OCI-M2 (cell line): ENCODE measurements at regions not wholly inside any gene's neighbourhood (a gene's known extent, or its start where the extent isn't known, plus 50 kb on each side); places are given as distances from the start of the nearest gene placed in this dataset.
"Not testable (repeated sequence)": the region's sequence is repeated elsewhere in the genome, so short reads cannot be mapped to it uniquely, and the experiment has no call there.

Source experiments
- DNase-seq: peaks from one replicate; lab custom pipeline; 2025; ENCODE audit not compliant: unreplicated experiment; lab: John Stamatoyannopoulos, UW

DNA sequence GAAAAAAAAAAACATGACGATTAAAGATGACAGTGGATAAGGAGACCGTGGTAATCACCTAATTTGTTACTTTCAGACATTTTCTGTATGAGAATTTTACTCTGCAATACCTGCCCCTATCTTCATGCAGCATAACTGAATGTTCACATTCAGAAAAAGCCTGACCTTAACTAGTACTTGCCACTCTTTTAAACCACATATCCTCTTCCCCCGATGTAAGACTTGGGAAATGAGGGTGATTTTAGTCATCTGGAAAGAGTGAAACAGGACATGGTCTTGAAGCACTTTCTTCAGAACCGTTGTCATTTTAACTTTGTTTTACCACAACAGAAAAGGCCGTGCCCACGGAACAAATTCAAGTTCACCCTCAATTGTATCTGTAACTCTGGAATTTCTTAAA lies 318.5 kb downstream of the BCL2L11 start:
- not testable (repeated sequence) for DNase-seq

DNA sequence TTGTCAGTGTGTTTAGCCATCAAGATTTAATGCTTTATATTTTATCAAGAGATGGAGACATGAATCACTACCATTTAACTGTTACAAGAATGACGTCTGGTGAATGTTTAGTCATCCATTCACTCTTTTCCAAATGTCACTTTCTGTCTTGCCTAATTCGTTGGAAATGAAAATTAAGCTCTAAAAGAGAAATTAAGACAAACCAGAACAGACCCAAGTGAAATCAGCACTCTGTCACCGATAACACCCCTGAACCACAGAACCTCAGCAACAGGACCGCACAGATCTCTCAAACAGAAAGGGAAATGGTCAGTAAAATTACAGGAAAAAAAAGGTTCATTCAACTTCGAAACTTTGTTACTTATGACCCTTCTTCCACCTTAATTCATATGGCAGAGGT lies 320.9 kb downstream of the BCL2L11 start:
- not testable (repeated sequence) for DNase-seq

DNA sequence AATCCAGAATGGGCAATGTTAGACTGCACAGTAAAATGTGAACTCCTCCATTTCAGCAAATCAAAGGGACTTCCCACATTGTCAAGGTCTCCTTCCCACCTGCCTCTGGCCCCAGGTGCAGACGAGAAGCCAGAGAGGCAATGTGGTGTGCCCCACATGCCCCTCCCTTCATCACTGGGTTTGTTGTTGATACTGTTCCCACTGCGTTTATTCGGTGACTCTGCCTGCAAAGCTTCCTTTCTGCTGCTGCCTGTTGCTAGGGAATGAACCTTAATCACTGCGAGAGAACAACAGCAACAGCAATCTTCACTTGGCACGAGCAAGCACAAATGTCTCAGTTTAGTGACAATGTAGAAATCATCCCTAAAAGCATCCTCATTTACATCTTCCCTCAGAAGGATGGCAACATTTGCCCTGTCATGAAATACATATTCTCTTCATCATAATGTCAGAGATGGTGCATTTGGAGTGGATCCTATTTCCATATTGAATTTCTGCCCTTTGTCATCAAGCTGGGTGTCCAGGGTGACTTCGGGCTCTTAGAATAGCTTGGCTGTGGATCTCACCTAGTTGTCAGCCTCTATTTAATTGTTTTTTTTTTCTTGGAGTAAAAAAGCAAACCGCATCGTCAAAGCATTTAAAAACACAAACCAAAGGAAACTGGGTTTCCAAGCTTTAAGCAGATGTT lies 322.2 kb downstream of the BCL2L11 start:
- not testable (repeated sequence) for DNase-seq

DNA sequence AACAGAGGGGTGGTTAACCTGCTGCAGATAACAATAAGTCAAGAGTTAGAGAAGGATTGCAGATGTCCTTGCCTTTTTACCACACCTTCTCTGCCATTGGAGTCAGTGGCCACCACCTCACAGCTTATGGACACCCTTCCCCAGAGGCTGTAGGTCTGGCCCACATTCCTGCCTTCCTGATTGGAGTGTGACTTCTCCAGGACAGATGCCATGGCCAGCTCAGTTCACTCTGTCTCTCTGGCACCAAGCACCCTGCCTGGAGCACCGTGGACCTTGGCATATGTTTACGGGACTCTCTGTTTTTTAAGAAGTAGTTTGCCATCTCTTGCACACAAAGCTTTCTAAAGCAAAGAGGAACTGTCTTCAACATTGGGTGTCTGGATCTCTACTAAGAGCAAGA lies 323.8 kb downstream of the BCL2L11 start:
- not testable (repeated sequence) for DNase-seq

DNA sequence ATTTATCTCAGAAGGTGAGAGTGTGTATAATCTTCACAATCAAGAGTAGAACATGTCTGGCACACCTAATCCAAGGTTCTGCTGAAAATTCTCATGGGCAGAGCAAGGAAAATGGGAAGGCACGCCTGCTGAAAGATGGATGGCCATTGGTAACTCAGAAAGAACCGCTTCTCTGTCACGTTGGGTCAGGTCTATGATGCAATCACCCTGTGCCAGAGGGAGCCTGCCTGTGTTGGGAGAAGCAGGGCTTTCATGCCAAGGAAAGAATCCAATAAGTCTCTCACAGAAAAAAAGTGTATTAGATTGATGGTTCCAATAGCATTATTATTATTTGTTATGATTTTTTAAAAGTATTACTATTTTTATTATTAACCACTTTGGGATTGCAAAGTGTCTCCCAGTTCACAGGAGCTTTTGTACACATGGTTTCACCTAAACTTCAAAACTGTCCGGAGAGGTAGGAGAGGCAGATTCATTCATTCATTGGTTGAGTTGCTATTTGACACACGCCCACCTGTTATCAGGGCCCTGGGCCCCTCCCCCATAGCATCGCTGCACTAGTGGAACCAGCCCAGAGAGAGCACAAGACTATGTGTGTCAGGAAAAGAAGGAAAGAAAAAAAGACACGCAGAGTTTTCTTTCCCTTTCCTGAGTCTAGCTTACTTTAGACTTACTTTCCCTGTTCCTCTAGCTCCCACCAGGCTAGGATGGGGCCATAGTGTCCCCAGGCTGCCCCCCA lies 324.6 kb downstream of the BCL2L11 start:
- DNase-seq = not testable (repeated sequence)

DNA sequence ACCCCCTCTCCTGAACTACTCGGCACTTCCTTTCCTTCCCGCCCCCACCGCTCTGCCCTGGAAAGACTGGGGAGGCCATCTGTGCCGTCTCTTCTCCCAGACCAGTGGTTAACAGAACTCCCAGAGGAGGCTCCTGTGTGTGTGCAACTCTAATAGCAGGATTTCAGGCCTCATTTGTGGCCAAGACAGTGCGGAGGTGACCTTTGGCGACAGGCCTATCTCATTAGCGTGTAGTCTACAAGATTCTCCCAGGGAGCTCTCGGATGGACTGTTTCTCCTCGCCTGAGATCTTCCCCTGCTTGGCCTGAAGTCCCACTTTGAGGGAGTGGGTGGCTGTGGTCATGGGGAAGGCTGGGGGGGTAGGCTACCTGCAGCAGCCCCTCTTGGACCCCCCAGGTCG lies 325.2 kb downstream of the BCL2L11 start:
- DNase-seq = not testable (repeated sequence)

DNA sequence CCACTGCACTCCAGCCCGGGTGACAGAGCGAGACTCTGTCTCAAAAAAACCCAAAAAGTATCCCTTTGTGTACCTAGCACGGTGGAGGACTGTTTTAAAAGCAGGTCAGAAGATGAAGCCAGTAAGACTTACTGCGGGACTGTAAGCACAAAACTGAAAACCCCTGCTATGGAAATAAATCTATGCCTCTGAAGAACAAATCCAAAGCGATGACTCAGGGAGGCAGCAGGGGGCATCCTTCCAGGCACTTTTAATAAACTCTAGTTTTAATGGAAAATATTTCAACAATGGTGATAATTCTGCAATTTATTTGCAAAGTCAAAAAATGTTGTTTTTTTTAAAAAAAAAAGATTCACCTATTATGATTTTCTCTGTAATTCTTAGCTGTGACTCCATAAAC lies 326.8 kb downstream of the BCL2L11 start:
- DNase-seq = not testable (repeated sequence)

DNA sequence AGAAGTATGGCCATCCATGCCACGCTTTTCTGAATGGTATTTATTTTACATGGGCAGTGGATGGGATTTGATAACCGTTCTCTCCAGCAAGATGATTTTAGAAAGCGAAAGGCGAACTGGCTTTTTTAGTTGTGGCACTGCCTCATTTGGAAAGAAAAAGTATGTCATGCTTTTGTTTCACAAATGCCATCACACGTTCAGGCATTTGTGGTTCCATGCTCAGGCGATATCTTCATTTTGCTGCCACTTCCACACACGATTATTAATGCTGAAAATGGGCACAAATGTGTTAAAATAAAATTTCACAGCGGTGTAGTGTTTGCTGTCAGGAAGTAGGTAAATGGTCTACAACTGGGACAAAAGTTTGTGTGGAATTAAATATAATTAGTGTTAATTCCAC lies 328.1 kb downstream of the BCL2L11 start:
- not testable (repeated sequence) for DNase-seq

DNA sequence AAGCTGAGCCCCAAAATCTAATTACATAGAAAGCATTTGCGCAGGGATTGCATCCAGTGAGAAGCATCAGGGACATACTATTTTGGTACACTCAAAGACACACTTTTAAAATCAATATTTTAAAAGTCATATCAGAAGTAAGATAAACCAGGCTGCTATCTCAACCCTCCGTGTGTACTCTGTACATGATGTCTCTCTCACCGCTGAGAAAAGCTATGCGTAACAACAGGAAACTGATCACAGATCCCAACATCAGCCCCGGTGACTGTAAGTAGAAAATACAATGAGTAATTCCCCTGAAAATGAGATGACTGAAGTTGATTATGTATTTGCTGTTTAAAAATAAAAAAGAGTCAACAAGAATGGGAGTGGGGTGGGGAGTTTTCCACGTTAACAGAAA lies 329.8 kb downstream of the BCL2L11 start:
- DNase-seq = not testable (repeated sequence)

DNA sequence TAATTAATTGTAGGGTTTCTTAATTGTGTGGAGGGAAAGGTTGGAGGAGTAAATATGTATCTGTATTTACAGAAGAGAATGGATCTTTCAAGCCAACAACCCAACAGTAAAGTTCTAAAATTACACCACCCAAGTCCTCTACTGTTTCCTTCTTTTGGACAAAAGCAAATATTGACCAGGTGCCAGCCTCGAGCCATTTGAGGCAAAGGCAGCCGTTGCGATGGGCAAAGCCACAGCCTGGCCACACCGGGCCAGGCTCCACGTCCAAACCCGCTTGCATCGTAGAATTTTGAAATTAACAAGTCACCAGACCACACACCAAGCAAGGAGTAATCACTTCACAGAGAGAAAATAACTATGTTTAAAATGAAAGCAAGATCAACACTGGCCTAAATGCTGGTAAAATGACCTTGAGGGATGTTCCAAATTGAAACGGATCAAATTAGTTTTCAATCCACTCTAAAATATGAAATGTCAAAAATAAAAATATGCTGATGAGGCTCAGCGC lies 331.0 kb downstream of the BCL2L11 start:
- DNase-seq = not testable (repeated sequence)

DNA sequence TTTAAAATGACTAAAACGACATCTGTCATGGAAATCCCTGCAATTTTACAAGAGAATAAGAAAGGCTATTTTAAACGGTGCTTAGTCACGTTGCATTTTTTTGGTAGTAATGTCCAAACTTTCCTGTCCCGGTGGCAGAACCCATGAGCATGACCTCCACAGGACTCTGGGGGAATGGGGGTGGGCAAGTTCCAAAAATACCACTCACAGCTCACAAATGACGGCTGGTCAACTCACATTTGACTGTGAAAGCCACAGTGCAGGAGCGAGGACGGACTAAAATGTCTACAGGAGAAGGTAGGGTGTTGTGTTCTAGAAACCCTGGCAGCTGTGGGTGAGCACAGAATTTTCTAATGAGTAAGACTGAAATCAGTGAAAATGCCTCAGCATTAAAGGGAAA lies 331.5 kb downstream of the BCL2L11 start:
- not testable (repeated sequence) for DNase-seq

DNA sequence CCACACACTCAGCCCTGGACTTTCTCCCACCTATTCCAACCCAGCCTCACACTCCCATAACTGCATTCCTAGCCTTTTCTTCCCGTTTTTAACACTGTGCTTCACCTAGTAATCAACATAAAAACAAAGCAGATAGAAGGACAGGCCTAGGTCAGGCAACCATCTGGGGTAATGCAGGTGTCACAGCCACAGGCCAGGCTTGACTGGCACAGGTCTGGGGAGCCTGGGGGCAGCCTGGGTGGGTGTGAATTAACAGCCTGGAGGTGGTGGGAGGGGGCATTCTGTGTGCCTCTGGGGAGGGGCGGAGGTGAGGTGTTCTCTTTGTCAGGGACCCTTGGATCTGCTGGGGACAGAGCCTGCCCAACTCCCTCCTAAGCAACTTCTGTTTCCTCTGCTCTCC lies 332.6 kb downstream of the BCL2L11 start:
- not testable (repeated sequence) for DNase-seq

DNA sequence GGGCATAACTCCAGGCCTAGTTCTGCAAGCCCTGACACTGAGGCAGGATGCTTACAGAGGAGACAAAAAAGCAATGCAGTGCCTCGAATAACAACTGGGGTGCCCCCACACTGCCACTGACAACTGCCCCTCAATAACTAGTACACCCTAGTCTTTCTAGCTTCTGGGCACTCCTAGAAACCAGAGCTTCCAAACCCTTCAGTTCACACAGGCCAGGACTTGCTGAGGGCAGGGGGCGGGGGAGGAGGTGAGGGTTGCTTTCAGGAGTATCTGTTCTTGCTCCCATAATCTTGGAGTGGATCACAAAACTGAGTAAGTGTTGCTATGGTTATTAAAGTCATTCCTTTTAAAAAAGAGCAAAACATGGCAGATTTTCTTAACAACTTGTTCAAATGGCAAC lies 333.1 kb downstream of the BCL2L11 start:
- not testable (repeated sequence) for DNase-seq

DNA sequence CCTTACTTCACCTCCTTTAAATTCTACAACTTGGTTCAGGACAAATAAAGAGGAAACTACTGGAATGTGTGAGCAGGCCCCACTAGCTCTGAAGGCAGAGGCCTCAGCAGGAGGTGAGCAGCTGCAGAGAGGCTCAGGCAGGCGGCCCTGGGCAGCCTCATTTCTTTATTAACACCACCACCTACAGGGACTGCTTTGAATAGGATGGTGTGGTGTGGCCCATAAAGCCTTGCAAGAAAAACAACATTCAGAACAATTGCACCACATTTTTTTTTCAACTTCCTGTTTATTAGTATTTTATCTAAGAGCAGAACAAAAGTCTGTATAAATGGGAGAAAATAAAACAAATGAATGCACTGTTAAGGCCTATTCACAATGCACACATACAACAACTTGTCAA lies 333.7 kb downstream of the BCL2L11 start:
- not testable (repeated sequence) for DNase-seq

DNA sequence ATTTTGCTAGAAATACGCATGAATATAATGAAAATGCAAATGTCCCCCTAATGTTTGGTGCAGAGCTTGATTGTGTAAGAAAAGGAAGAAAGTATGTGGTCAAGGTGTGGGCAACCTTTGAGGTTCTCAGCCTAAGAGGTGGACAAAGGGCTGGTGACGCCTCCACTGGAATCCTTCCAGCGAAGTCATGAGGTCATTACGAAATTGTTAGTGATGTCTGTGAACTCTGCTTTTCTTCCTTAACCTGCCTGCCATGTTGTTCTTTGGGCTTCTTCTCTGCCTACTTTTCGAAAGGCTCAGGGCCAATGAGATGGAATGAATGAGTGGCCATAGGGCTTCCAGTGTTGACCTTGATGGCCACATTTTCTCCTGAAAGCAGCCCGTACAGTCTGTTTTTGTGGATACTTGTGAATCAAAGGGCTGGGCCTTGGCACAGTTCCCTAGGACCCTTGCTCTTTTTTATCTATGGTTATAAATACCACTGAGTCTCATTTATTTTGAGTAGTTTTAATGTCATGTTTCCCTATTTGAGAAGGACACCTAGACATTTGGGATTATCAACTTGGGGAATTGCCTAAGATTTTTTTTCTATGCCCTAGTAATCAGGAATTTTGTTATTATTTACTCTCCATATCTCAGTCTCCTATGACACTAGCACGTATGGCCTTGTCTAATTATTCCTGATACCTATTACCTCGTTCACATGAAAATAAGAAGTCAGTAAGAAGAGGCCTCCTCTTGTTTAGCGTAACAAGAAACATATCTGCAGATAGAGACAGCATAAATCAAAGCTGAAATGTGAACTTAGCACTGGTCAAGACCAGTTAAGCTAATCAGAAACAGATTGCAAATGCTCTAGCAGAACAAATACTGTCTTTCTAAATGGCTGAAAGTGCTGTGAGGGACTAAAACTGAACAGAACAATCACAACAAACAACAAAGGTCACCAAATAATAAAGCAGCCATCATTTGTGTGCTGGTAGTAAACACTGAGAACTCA lies 334.6 kb downstream of the BCL2L11 start:
- not testable (repeated sequence) for DNase-seq

DNA sequence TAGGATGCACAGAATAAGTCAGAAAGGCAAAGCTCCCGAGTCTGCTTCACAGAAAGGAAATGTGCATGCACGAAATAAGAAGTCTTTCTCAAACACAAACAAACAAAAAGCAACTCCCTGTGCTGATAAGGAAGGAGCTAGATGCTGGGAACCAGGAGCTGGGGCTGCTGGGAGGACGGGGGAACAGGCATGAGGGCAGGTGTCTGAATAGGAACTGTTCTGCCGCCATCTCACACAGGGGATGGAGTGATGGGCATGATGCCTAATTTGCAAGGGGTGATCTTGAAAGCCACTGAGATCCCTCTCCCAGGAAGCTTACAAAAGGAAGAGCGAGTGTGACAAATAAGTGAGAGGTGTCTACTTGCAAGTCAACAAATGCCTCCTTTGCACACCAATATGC lies 336.5 kb downstream of the BCL2L11 start:
- DNase-seq = not testable (repeated sequence)

DNA sequence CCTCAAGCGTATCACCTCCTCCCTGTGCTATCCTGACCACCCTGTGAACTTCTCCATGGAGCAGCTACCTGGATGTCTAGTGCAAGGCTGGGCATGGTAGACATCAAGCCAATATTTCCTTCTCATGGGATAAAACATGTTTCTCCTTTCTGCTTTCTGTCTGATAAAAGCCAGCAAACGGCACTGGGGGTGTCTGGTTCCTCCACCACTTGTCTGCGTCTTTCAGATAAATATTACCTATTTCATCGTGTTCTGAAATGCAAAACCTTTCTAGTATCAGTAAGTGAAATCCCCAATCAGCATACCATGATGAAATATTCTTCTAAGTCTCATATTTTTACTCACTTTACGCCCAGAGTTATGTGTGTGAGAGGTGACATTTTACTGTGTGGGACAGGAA lies 340.2 kb downstream of the BCL2L11 start:
- not testable (repeated sequence) for DNase-seq

DNA sequence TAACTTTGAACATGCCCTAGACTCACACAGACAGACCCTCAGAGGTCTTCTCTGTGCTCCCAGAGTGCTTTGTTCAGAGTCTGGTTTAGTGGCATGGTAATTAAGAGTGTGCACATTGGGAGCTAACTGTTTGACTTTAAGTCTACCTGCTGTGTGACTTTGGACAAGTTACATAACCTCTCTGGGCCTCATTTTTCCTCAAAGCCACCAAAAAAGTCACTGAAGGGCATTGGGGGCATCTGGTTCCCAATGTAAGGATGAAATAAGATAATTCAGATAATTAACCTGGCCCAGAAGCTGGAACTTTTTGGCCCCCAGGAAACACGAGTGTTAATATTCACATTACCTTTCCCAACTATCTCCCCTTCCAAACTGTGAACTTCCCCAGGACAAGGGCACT lies 341.1 kb downstream of the BCL2L11 start:
- DNase-seq = not testable (repeated sequence)

DNA sequence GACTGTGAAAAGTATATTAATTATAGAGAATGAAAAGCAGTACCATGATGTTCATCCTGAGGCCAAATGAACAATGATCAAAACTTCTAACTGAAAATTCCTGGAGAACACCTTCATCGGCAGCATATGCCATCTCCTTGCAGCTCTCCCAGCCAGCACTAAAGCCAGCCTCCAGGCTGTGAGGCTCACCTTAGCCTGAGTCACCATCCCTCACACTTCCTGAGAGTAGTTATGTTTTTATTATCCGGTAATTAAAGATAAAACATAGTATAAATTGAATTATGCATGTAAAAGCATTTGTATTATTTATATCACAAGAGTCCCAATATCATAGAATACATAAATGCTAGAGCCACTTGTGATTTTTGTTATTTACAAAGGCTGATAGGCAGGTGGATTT lies 341.9 kb downstream of the BCL2L11 start:
- DNase-seq = not testable (repeated sequence)

DNA sequence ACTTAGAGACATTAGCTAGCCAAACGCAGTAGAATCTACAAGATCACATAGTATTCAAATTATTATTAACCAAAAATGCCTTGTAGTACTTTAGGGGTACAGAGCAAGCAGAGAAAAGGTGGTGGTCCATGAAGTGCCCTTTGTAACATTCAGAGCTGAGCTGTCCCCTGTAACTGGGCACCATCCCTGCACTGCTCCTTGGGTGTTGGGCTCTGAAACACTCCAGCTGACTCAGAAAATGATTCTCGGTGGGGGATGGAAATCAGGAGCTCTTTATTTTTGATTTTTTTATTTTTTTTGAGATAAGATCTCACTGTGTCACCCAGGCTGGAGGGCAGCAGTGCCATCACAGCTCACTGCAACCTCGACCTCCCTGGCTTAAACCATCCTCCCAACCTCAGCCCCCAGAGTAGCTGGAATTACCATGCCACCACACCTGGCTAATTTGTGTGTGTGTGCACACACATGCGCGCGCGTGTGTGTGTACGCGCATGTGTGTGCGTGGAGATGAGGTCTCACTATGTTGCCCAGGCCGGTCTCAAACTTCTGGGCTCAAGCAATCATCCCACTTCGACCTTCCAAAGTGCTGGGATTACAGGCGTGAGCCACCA lies 342.6 kb downstream of the BCL2L11 start:
- DNase-seq = not testable (repeated sequence)

DNA sequence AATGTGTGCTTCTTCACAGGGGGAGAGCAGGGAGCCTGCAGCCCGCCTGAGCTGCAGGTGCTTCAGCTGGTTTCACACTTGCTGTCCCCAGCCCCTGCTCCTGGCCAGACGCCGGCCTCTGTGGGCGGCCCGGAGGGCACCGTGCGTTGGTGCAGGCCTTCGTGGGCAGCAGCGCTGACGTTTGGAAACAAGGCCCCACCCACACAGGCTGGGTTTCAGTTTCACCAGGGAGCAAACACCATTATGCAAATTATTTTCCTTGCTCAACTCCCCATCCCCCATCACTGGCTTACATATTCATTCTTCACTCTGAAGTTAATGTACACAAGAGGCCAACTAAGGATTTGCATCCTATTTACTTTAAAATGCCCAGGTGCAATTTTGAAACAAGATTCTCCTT lies 343.2 kb downstream of the BCL2L11 start:
- not testable (repeated sequence) for DNase-seq
